ENCODE measurements at regions not wholly inside any gene's neighbourhood (a gene's known extent, or its start where the extent isn't known, plus 50 kb on each side); places are given as distances from the start of the nearest gene placed in this dataset.

DNA sequence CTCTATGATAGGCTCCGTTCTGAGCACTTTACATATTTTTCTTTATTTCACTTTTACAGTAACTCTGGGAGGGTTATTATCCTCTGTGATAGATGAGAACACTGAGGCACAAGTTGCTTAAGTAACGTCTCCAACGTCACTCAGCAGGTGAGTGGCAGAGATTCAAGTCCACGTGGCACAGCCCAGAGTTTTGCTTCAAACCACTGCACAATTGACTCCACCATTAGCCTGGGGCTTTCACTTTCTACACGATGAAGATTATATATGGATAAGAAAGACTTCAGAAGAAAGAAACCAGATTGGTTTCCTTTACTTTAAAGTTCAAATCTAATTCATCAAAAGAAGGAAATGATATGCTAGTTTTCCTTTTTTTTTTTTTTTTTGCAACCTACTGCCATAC is 245.9 kb downstream of the SYK start:
- TF ChIP-seq, protein P1, sequence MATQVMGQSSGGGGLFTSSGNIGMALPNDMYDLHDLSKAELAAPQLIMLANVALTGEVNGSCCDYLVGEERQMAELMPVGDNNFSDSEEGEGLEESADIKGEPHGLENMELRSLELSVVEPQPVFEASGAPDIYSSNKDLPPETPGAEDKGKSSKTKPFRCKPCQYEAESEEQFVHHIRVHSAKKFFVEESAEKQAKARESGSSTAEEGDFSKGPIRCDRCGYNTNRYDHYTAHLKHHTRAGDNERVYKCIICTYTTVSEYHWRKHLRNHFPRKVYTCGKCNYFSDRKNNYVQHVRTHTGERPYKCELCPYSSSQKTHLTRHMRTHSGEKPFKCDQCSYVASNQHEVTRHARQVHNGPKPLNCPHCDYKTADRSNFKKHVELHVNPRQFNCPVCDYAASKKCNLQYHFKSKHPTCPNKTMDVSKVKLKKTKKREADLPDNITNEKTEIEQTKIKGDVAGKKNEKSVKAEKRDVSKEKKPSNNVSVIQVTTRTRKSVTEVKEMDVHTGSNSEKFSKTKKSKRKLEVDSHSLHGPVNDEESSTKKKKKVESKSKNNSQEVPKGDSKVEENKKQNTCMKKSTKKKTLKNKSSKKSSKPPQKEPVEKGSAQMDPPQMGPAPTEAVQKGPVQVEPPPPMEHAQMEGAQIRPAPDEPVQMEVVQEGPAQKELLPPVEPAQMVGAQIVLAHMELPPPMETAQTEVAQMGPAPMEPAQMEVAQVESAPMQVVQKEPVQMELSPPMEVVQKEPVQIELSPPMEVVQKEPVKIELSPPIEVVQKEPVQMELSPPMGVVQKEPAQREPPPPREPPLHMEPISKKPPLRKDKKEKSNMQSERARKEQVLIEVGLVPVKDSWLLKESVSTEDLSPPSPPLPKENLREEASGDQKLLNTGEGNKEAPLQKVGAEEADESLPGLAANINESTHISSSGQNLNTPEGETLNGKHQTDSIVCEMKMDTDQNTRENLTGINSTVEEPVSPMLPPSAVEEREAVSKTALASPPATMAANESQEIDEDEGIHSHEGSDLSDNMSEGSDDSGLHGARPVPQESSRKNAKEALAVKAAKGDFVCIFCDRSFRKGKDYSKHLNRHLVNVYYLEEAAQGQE (IDR thresholded peaks at IDR 0.05; ENCODE audit: unreplicated experiment) = no peak
- TF ChIP-seq, protein P2, sequence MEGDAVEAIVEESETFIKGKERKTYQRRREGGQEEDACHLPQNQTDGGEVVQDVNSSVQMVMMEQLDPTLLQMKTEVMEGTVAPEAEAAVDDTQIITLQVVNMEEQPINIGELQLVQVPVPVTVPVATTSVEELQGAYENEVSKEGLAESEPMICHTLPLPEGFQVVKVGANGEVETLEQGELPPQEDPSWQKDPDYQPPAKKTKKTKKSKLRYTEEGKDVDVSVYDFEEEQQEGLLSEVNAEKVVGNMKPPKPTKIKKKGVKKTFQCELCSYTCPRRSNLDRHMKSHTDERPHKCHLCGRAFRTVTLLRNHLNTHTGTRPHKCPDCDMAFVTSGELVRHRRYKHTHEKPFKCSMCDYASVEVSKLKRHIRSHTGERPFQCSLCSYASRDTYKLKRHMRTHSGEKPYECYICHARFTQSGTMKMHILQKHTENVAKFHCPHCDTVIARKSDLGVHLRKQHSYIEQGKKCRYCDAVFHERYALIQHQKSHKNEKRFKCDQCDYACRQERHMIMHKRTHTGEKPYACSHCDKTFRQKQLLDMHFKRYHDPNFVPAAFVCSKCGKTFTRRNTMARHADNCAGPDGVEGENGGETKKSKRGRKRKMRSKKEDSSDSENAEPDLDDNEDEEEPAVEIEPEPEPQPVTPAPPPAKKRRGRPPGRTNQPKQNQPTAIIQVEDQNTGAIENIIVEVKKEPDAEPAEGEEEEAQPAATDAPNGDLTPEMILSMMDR (conservative IDR thresholded peaks at IDR 0.05; ENCODE audit: low read depth in 2 of 2) = no peak
